T-helper 1 cell treated with Interleukin-12 subunit alpha and Interleukin-12 subunit beta and Interleukin-4 antibody, amounts not matched to agents 30 ng/mL and 1 ng/mL, for 36 hours (primary cell): ENCODE measurements at regions not wholly inside any gene's neighbourhood (a gene's known extent, or its start where the extent isn't known, plus 50 kb on each side); places are given as distances from the start of the nearest gene placed in this dataset.

Experiments
- intact Hi-C: fragments of 100-400 bp; cut with micrococcal nuclease; formaldehyde crosslinking; loops from one replicate; pipeline ENCODE4 v1.15.1; 2024

DNA sequence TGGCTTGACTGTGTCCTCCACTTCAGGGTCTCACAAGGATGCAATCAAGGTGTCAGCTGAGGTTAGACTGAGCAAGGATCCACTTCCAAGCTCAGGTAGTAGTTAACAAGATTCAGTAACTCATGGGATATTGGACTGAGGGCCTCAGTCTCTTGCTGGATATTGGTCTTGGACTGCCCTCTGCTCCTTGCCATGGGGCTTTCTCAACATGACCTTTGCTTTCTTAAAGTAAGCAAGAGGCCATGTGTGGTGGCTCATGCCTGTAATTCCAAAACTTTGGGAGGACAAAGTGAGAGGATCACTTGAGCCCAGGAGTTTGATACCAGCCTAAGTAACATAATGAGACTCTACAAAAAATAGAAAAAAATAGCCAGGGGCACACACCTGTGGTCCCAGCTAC lies 231.3 kb upstream of the AMIGO2 start:
- intact Hi-C loops, result no loop called here

DNA sequence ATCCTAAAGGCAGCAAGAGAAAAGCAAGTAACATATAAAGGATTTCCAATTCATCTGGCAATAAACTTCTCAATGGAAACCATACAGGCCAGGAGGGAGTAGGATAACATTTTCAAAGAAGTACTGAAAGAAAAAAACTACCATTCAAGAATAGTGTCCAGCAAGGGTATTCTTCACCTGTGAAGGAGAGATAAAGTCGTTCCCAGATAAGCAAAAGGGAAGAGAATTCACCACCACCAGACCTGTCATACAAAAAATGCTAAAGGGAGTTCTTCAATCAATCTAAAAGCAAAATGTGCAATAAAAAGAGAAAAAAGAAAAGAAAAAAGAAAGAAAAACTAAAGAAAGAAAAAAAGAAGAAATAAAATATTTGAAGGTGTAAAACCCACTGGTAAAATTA lies 228.9 kb upstream of the AMIGO2 start:
- intact Hi-C loops, result loop anchor here (5.0 to 10.0 kb wide), 2 partner anchors 631 to 1314 kb away; partner anchors contain the start of gene SCAF11

DNA sequence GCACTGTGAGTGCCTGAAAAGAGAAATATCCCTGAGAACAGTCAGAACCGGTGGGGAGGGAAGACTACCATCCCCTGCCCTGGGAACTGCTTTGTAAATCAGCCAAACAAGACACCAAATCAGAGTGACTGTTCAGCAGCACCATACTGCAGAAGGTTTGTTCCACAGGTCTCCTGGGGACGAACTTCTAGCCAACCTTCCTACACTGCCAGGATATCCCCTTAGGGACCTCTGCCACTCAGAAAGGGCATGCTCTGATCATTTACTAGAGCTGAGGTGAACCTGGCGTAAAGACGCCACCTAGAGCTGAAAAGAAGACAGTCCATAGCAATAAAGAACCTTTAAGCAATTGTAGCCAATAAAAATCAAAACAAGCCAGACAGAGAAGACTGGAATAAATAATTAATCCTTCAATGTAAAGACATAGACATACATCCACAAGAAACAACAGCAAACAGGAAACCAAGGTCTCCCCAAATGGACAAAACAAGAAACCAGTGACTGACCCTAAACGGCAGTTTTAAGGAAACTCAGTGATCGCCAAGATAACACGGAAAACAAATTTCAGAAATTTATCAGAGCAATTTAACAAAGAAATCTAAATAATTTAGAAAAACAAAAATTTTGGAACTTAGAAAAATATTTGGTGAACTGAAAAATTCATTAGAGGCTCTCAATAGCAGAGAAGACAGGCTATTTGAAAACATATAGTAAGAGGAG lies 228.1 kb upstream of the AMIGO2 start:
- intact Hi-C loops, result loop anchor here (1.0 to 10.0 kb wide), 10 partner anchors 31 to 1313 kb away; partner anchors contain the start of gene SCAF11

DNA sequence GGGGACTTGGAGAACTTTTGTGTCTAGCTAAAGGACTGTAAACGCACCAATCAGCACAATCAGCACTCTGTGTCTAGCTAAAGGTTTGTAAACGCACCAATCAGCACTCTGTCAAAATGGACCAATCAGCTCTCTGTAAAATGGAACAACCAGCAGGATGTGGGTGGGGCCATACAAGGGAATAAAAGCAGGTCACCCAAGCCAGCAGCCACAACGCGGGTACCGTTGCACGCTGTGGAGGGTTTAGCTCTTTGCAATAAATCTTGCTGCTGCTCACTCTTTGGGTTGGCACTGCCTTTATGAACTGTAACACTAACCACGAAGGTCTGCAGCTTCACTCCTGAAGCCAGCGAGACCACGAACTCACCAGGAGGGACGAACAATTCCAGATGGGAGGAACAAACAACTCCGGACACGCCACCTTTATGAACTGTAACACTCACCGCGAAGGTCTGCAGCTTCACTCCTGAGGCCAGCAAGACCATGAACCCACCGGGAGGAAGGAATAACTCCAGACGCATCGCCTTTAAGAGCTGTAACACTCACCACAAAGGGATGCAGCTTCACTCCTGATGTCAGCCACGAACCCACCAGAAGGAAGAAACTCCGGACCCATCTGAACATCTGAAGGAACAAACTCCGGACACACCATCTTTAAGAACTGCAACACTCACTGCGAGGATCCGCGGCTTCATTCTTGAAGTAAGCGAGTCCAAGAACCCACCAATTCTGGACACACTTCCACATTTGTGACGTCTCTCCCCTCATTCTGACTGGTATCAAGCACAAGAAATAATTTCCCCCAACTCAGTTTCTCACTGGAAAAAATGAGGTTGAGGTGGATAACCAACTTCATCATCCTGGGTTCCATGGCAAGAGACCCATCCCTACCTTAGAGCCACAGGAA lies 227.3 kb upstream of the AMIGO2 start:
- intact Hi-C loops, result loop anchor here (1.0 to 10.0 kb wide), 10 partner anchors 30 to 1312 kb away; partner anchors contain the start of gene SCAF11

DNA sequence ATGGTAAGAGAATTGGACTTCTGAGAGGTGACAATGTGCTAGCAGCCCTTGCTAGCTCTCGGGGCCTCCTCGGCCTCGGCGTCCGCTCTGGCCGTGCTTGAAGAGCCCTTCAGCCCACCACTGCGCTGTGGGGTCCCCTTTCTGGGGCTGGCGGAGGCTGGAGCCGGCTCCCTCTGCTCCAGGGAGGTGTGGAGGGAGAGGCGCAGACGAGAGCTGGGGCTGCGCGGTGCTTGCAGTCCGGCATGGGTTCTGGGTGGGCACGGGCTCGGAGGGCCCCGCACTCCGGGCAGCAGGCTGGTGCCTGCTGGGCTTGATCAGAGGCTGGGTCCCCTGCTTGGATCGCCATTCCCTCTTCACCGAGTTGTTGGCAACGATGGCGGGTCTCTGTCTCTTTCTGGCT lies 226.4 kb upstream of the AMIGO2 start:
- intact Hi-C loops, result loop anchor here (2.0 to 10.0 kb wide), 3 partner anchors 29 to 1311 kb away; partner anchors contain the start of gene SCAF11

DNA sequence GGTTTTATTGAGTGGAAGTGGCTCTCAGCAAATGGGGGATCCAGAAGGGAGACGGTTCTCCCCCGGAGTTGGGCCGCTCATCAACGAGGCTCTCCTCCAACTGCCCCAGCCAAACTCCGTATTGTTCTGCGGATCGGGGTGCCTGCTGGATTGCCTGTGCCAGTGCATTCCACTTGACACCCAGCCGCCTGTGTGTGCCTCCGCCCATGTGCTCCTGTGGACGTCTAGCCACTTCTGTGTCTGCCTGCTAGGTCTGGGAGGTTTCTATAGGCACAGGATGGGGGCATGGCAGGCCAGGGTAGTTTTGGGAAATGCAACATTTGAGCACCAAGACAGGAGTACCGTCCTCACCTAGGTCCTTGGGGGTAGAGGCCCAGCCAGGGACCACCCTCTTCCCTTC lies 225.7 kb upstream of the AMIGO2 start:
- intact Hi-C loops, result loop anchor here (5.0 to 10.0 kb wide), 2 partner anchors 628 to 1311 kb away; partner anchors contain the start of gene SCAF11

DNA sequence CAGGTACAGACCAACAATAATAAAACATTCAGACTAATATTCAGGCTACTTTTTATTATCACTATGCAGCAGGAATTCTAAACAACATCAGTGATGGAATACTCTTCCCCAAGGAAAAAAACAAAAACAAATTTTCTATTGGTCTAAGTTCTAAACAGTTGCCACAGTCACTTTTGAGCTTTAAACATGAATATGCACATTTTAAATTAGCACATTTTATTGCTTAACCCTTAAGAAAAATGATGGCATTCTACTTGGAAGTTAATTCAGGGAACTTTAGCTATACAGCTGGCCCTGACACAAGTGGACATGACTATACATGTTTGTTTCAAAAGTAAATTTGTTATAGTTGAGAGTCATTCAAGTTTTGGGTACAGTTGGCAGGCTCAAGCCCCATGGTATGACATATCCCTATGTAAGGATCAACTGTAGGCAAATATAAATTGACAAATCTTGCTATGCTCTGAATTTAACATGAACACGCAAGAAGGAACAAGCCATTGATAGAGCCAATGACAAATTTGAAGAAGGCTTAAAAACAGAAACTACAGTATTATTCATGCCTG lies 224.3 kb upstream of the AMIGO2 start:
- intact Hi-C loops, result loop anchor here (10.0 kb wide), 1 partner anchor 1309 kb away; the partner anchor contains the start of gene SCAF11

DNA sequence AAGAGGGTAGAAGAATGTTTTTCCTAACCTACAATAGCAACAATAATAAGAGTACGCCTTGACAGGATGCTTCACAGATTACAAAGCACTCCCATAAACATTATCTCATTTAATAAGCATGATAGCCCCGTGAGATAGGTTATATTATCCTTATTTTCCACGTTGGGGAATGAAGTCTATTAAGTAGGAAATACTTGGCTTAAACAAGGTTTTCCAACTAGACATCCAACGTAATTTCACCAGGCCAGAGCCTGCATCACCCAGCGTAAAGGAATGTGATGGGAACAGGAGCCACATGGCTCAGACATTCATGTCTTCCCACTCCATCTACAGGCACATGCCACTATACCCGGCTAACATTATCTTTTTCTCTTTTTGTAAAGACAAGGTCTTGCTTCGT lies 223.4 kb upstream of the AMIGO2 start:
- intact Hi-C loops, result loop anchor here (10.0 kb wide), 1 partner anchor 1308 kb away; the partner anchor contains the start of gene SCAF11

DNA sequence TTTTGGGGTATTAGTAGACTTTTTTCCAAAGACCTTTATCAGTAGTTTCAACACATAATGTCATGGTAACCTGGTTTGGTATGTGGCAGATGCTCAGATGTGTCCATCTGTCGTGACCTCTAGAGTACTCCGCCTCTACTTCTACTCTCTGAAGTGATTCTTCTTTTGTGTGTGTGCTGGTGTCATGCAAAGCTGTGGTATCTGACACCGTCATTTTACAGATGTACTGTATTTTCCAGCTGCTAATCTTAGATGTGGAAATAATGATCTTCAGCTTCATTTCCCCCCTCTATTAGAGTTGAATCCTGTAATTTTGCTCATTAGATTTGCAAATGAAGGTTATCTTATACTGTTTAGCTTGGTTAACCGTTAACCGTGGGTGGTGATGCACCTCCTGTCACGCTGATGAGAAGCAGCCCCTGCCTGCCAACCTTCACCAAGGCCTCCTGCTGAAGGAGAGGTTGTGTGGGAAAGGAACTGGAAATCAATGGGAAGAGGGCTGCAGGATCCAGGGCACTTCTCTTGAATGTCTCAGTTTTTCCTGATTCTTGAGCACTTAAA lies 222.4 kb upstream of the AMIGO2 start:
- intact Hi-C loops, result loop anchor here (10.0 kb wide), 1 partner anchor 1307 kb away; the partner anchor contains the start of gene SCAF11

DNA sequence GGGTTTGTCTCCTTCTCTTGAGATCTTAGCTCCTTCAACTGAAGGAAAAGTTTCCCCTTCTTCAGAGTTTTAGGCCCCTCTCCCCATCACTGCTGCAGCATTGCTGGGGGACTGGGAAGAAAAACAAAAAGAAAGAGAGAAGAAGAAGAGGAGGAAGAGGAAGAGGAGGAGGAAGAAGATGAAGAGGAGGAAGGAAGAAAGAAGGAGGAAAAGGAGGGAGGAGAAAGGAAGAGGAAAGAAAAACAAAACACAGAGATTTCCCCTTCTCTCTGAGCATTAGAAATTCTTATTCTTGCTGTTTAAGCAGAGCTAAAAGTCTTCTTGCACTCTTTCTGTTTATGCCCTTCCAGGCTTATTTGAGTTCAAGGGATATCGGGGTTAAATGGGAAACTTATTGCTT lies 219.8 kb upstream of the AMIGO2 start:
- intact Hi-C loops, result no loop called here

DNA sequence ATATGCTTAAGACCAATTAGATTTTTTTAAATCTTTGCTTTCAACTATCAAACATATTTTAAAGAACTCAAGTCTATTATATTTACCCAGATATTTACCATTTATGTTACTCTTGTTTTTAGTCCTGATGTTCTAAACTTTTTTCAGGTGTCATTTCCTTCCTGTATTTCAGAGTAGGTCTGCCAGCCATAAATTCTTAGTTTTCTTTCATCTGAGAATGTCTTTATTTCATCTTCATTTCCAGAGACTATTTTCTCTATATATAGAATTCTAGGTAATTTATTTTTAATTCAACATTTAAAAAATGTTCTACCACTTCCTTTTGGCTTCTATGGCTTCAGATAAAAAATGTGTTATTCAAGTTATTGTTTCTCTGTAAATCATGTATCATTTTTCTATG lies 218.2 kb upstream of the AMIGO2 start:
- intact Hi-C loops, result no loop called here

DNA sequence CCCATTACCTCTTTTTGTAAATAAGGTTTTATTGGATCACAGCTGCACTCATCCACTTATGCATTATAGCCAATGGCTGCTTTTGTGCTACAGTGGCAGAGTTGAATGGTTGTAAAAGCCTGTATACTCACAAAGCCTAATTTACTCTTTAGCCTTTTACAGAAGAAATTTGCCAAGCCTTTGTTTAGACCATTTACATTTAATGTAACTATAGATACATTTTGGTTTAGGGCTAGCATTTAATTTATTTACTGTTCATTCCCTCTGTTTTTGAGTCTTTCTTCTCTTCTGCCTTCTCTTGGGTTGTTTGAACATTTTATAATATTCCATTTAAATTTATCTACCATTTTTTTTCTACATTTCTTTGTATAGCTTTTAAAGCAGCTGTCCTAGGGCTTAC lies 217.1 kb upstream of the AMIGO2 start:
- intact Hi-C loops, result no loop called here

DNA sequence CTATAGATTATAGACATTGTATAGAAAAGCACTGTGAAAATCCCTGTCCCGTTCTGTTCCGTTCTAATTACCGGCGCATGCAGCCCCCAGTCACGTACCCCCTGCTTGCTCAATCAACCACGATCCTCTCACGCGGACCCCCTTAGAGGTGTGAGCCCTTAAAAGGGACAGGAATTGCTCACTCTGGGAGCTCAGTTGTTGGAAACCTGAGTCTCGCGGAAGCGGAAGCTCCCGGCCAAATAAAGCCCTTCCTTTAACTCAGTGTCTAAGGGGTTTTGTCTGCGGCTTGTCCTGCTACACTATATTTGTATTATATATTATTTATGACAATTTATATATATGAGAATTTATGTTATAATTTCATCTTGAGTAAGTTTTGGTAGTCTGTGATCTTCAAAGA lies 213.6 kb upstream of the AMIGO2 start:
- intact Hi-C loops, result no loop called here

DNA sequence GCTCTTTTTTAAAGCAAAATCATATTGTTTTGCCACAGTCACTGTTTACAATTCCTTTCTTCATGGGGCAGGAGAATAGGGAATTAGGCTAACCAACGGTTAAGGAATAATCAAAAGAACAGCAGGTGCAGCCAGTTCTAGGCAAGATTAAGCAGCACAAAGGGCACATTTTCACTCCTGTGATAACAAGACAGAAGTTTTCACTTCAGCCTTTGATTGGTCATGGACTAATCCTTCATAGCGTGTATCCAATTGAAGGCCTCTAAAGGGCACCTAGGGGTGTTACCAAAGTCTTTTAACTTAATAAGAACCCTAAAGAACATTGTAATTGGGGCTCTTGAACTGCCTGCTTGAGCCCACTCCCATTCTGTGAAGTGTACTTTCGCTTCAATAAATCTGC lies 206.9 kb upstream of the AMIGO2 start:
- intact Hi-C loops, result no loop called here
